Keratinocyte (primary cell): ENCODE measurements at regions not wholly inside any gene's neighbourhood (a gene's known extent, or its start where the extent isn't known, plus 50 kb on each side); places are given as distances from the start of the nearest gene placed in this dataset.

Experiments
- CTCF ChIP-seq, 3 experiments: IDR thresholded peaks in 1 of 3; conservative IDR thresholded peaks in 1 of 3; optimal IDR thresholded peaks in 1 of 3; 2 replicates in 2 of 3; 3 replicates in 1 of 3; pipeline versions ENCODE3 to v1.5.1; 2011; ENCODE audit warnings: low read length in 3 of 3, mild to moderate bottlenecking in 3 of 3, moderate library complexity in 2 of 3, control low read depth in 1 of 3, inconsistent platforms in 1 of 3; ENCODE audit not compliant: insufficient read depth in 2 of 3; ENCODE audit errors: extremely low read depth in 1 of 3
- EZH2 ChIP-seq: IDR thresholded peaks from one replicate; pipeline ENCODE4 v1.6.1; 2012; ENCODE audit warnings: inconsistent platforms, mild to moderate bottlenecking, low read length, moderate library complexity

- TF ChIP-seq CTCF (optimal IDR thresholded peaks at IDR 0.05 in 1 of 3, IDR thresholded peaks at IDR 0.05 in 1 of 3, conservative IDR thresholded peaks at IDR 0.05 in 1 of 3; ENCODE audit: extremely low read depth in 1 of 3, insufficient read depth in 2 of 3, low read length in 3 of 3): no peak
- no peak for TF ChIP-seq EZH2
Measured at GRCh38 chr10:107520348-107520747, 355.8 kb upstream of the SORCS1 start.
